ENCODE measurements at regions not wholly inside any gene's neighbourhood (a gene's known extent, or its start where the extent isn't known, plus 50 kb on each side); places are given as distances from the start of the nearest gene placed in this dataset.
A peak's percentile ranks its signal among the peaks of the same experiment; 100 is the strongest.

- ChIA-PET CTCF (interaction anchor here (0.7 to 1.8 kb wide), 2 partner anchors 23 to 216 kb away, joined by 3 to 7 read pairs; no protein-coding TSS in a partner anchor), POLR2A (no interaction called here)
- H3K27me3 ChIP-seq (ENCODE audit: control insufficient read depth, insufficient read depth, low read length), result no peaks in the 10 kb centered on the region
- H3K4me3 ChIP-seq (ENCODE audit: low read depth, low read length), result no peak overlapping the region
- no peaks in the 10 kb centered on the region for H3K9me3 ChIP-seq (ENCODE audit: control insufficient read depth, insufficient read depth, low read length)
- DNase-seq (ENCODE audit: low read depth, low spot score), result no peak
- TF ChIP-seq, protein P1, sequence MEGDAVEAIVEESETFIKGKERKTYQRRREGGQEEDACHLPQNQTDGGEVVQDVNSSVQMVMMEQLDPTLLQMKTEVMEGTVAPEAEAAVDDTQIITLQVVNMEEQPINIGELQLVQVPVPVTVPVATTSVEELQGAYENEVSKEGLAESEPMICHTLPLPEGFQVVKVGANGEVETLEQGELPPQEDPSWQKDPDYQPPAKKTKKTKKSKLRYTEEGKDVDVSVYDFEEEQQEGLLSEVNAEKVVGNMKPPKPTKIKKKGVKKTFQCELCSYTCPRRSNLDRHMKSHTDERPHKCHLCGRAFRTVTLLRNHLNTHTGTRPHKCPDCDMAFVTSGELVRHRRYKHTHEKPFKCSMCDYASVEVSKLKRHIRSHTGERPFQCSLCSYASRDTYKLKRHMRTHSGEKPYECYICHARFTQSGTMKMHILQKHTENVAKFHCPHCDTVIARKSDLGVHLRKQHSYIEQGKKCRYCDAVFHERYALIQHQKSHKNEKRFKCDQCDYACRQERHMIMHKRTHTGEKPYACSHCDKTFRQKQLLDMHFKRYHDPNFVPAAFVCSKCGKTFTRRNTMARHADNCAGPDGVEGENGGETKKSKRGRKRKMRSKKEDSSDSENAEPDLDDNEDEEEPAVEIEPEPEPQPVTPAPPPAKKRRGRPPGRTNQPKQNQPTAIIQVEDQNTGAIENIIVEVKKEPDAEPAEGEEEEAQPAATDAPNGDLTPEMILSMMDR (IDR thresholded peaks at IDR 0.05; ENCODE audit: low read depth, low read length), result no peak
- no peak overlapping the region for H3K27ac ChIP-seq (ENCODE audit: low read depth, low read length)
Observed at GRCh38 chr5:96120120-96120519, 158.5 kb upstream of the ELL2 start.

DNA sequence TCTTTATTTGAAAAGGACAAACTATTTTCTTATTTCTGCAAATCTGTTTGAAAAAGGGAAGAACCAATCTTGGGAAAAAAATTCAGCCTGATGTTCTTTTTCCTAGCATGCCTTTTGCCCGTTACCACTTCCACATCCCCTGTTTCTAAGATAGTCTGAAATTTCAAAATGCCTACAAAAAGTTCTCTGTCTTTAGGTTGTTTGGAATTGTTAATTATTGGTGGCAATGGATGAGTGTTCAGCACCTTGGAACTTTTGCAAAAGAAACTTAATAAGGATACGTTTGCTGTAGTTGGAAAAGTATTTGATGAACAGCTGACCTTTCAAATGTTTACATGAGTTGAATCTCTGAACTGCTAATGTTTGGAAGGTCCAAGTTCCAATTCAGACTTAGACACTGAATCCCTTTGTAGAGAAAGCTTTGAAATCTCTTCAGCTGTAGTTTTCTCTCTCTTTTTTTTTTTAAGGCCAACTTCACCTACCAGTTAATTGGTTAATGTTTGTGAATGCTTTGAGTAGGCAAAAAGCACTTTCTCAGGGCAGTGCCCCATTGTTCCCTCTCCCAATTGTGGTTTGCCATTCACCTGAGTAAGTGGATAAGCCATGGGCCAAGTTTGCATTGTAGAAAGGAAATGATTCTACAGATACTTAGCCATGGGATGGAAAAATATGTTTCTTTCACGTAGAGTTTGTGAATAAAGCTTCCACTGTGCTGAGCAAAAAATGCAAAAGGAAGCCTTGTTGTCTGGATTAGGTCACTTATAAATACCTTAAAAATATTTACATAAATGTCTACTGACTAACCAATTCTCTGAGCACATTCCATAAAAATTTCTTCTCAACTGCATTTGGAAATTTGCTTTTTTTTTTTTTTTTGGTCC is 156.4 kb upstream of the ELL2 start:
- POLR2A ChIA-PET, result interaction anchor here (0.6 to 0.9 kb wide), 3 partner anchors 26 to 157 kb away, joined by 3 to 5 read pairs (median 3); no protein-coding TSS in a partner anchor
- Histone ChIP-seq H3K27ac (ENCODE audit: low read depth, low read length) (peak overlapping the region; percentile 65), H3K9me3 (ENCODE audit: control insufficient read depth, insufficient read depth, low read length) (no peaks in the 10 kb centered on the region), H3K27me3 (ENCODE audit: control insufficient read depth, insufficient read depth, low read length) (no peaks in the 10 kb centered on the region), H3K4me3 (ENCODE audit: low read depth, low read length) (no peak overlapping the region)
- CTCF ChIA-PET, result no interaction called here
- no peak for DNase-seq (ENCODE audit: low read depth, low spot score)
- TF ChIP-seq, protein P1 (IDR thresholded peaks at IDR 0.05; ENCODE audit: low read depth, low read length), result no peak

DNA sequence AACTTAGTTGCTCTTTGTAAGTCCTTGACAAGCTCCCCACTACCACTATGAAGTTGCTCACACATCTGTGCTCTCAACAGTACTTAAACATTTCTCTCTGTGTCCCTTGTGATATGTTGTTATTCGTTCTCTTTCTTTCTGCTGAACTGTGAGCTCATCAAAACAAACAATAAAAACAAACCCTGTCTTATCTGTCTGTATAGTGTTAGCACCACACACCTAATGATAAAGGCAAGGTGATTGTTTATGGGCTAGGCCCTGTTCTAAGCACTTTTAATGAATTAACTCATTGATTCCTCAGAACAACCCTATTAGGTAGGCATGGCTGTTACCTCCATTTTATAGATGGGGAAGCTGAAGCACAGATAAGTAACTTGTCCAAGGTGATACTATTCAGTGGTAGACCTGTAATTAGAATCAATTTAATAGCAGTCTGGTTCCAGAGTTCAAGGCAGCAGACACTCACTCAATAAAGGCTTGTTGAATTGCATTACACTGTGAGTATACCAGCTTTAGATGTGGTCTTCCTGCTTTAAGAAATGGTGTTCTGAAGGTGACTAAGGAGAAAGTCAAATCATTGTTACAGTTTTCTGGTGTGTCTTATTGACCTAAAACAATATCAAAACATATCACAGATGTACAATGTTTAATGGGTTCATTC is 153.6 kb upstream of the ELL2 start:
- Histone ChIP-seq H3K27ac (ENCODE audit: low read depth, low read length) (no peak overlapping the region), H3K27me3 (ENCODE audit: control insufficient read depth, insufficient read depth, low read length) (no peaks in the 10 kb centered on the region), H3K4me3 (ENCODE audit: low read depth, low read length) (no peak overlapping the region), H3K9me3 (ENCODE audit: control insufficient read depth, insufficient read depth, low read length) (no peaks in the 10 kb centered on the region)
- CTCF ChIA-PET, result interaction anchor here (0.6 kb wide), 1 partner anchor 18 kb away, joined by 3 read pairs; no protein-coding TSS in a partner anchor
- TF ChIP-seq, protein P1 (IDR thresholded peaks at IDR 0.05; ENCODE audit: low read depth, low read length), result no peak
- no peak for DNase-seq (ENCODE audit: low read depth, low spot score)
- POLR2A ChIA-PET, result no interaction called here

DNA sequence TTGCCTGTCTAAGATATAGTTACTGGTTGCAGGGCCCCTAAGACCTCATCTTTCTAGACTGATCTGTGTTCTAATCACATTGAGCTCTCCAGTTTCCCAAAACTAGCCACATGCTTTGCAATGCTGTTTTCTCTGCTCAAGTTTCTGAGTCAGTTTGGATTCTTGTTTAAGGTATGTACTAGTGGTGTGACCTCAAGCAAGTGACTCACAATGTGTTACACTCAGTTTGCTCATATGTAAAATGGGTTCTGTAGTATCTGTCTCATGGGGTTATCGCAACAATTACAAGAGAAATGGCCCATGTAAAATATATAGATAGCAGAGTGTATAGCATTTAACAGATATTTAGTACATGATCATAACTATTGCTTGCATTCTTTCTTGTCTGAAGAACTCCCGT is 153.1 kb upstream of the ELL2 start:
- no peaks in the 10 kb centered on the region for H3K27me3 ChIP-seq (ENCODE audit: control insufficient read depth, insufficient read depth, low read length)
- H3K4me3 ChIP-seq (ENCODE audit: low read depth, low read length), result no peak overlapping the region
- POLR2A ChIA-PET, result no interaction called here
- TF ChIP-seq, protein P1 (IDR thresholded peaks at IDR 0.05; ENCODE audit: low read depth, low read length), result no peak
- no peak overlapping the region for H3K27ac ChIP-seq (ENCODE audit: low read depth, low read length)
- DNase-seq (ENCODE audit: low read depth, low spot score), result no peak
- CTCF ChIA-PET, result no interaction called here
- no peaks in the 10 kb centered on the region for H3K9me3 ChIP-seq (ENCODE audit: control insufficient read depth, insufficient read depth, low read length)
